Femur (tissue), 1 donor: ENCODE measurements at regions not wholly inside any gene's neighbourhood (a gene's known extent, or its start where the extent isn't known, plus 50 kb on each side); places are given as distances from the start of the nearest gene placed in this dataset.
"Not testable (repeated sequence)": the region's sequence is repeated elsewhere in the genome, so short reads cannot be mapped to it uniquely, and the experiment has no call there.

Experiments used
- DNase-seq: peaks from one replicate; pipeline ENCODE4 v3.0.0-alpha.2; 2017

DNA sequence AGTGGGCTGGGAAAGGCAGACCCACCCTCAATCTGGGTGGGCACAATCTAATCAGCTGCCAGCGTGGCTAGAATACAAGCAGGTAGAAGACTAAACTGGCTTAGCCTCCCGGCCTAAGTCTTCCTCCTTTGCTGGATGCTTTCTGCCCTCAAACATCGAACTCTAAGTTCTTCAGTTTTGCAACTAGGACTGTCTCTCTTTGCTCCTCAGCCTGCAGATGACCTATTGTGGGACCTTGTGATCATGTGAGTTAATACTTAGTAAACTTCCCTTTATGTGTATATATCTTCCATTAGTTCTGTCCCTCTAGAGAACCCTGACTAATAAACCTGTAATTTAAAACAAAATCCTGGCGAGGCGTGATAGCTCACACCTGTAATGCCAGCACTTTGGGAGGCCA, 51.8 kb upstream of the SLC39A8 start:
- DNase-seq, result not testable (repeated sequence)

DNA sequence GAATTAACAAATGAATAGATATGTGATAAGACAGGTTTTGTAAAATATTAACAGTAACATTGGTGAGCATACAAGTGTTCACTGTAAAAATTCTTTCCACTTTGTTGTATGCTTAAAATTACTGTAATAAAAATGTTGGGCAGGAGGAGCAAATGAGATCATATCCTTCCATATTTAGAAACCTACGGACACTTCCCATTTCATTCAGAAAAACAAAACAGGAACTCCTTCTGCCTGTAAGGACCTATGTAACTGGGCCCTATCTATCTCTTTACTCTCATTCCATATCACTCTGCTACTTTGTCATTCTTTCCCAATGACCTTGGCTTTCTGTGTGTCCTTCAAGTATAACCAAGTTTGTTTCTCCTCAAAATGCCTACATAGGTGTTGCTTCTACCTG, 53.7 kb upstream of the SLC39A8 start:
- DNase-seq, result no peak

DNA sequence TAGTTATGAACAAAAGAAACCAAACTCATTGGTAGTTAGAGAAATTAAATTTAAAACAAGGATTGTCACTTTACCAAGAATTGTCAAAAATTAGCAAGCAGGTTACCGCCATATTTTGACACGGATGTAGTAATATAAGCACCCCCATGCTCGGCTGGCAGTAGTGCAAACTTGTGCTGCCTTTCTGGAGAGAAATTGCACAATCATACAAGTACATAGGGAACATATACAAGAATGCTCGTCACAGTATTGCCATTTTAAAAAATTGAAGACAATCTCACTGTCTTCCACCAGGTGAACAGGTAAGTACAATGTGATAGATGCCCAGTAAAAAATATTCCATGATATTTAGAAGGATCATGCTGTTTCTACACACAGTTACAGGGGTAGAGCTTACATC, 55.6 kb upstream of the SLC39A8 start:
- DNase-seq, result no peak

DNA sequence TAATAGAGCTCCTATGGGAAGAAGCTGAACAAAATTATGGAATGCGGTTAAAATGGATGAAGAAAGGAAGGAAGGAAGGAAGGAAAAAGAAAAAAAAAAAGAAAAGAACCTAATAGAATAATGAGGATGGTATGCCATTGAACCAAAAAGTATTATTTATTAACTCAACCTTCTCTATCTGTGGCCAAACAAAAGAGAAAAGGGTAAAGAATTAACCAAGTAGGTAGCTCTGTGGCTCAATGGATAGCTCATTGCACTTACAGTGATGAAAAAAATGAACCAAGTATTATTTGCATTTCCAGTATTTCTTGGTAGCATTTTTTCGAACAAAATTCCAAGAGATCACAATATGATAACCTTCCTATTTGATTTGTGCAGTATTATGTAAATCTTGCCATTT, 56.9 kb upstream of the SLC39A8 start:
- no peak for DNase-seq

DNA sequence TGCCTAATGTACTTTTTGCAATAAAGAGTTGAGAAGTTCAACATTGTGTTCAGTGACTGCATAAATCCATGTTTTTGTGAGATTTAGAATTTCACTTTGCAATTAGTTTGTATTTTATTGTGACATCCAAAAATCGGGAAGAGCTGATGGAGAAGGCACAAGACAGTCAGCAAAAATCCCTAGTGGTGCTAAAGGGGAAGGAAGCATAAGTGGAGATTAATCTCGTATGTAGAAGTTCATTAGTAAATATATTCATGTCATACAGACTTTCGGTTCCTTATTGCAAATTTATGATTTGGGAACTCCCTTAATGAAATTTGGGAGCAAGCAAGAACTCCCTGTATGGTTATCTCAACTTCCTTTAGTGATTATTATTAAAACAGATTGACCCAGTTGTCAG, 57.8 kb upstream of the SLC39A8 start:
- DNase-seq, result no peak

DNA sequence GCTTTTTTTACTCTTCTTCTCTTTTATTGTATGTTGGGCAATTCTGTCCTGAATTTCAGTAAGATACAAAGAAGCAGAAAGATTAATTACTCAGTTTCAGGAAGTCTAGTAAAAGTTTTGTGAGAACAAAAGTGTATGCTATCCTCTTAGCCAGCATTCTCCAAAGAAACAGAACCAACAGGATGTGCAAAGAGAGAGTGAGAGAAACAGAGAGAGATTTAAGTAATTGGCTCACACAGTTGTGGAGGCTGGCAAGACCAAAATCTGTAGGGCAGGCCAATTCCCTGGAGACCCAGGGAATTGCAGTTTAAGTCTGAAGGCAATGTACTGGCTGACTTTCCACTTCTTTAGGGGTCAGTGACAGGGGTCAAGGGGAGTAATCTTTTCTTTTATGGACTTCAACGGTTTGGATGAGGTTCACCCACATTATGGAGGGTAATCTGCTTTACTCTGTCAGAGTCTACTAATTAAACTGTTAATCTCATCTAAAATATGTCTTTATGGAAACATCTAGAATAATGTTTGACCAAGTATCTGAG, 59.2 kb upstream of the SLC39A8 start:
- DNase-seq, result no peak

DNA sequence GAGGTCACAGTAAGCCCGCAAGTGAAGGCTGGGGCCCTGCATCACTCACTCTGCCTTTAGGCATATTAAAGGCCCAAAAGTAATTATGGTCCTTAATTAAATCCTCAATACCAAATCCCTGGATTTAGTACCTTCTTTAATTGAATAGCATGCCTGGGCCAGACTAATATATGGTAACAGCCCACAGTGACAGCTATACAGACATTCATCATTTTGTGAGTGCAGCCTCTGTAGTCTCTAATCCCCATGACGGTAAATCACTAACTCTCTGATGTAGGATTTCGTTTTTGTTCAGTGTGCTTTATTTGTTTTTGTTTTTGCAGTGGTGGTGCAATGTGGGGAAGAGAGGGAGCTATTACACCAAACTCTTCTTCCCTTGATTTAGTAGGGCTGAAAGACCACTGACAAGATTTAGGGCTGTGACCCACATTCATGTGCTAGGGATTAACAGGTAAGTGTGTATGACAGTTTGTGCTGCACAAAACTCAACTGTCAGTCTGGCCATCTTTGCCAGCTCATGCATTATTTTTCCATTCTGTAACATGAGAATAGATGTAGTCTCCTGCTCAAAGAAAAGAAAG, 60.6 kb upstream of the SLC39A8 start:
- no peak for DNase-seq

DNA sequence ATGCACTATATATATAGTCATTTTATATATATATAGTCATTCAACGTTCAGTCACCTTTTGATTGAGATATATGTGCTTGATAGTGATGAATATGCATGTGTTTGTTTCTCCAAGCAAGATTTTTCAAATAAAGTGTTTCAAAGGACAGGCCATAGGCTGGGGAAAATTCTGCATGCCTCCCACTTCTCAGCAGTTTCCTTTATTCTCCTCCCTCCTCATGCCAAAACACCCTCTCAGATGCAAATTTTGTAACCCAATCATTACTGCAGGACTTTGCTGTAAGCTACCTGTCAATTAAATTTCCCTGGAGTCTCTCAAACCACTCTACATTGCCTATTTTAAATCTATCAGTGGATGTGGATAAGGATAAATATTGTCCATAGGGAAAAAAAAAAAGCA, 65.6 kb upstream of the SLC39A8 start:
- not testable (repeated sequence) for DNase-seq

DNA sequence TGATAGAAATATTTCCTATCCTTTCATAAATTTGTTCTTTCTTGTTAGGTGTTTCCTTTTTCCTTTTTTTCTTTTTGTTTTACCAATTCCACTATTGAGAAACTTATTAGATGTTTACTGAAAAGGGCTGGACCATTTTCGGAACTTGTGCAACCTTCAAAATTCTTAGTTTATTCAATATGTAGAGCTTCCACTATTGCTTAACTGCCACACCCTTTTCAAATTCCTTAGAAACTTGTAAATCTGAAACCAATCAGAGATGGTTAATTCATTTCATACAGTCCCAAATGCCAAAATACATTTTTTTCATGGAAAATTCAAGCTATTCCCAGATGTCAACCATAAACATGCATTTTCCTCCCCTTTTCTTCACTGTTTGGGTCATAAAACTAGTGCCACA, 66.1 kb upstream of the SLC39A8 start:
- no peak for DNase-seq

DNA sequence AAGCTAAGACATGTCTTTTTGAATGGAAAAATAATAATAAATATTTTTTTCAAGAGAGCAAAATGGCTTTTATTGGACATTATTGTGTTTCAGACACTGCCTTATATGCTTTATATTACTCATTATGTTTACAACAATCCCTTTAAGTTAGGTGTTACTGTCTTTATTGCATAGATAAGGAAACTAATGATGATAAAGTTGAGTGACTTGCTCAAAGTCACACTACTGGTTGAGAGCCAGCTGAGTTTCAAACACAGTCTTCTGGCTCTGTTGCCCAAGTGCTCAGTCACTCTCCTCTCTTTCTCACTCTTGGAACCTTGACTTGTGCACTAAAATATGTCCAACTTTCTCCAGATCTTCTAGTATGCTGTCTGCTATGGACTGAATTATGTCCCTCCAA, 71.5 kb upstream of the SLC39A8 start:
- no peak for DNase-seq

DNA sequence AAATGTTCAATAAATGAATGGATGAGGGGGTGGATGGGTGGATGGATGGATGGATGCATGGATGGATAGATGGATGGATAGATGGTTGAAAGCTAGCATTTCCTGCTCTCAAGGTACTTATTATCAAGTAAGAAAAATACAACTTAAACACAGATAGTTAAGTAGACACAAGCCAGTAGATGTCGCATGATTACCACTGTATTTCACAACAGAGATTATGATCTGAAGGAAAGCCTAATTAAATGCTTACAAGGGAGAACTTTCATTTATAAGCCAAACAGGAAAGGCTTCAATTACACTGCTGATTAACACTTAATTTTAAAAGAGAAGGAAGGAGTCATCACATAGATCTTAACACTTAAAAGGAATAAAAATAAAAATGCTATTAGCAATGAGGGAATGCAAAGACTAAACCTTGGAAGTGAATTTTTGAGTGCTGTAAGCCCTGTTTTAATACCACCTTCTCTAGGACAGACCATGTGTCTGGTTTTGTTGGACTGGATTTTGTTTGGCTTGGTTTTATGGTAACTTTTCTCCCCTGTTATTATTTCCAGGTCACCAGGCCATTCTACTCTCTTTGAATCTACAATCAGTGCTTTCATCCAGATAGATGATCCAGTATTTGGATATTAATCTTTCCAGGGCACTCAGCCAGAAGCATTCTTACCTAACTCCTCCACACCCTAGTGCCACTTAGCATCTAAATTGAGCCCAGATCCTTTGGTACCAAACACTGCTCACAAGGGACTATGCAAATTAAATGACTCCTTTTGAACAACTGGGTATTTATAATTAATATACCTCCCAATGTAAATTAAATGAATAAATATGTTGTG, 75.5 kb upstream of the SLC39A8 start:
- no peak for DNase-seq

DNA sequence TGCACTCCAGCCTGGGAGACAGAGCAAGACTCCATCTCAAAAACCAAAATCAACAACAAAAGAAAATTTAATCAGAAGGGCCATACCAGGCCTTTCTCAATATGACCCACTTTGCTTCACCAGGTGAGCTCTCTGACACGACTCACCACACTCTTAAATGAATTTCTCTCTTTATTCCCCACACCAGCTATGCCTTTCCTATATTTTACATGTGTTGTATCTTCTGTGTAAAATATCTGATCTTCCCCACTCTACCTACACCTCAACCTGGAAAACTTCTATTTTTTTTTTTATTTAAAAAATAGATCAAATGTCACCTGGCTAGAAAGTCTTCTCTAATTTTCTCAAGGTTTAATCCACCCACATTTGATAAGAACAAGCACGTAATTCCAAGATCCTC, 77.6 kb upstream of the SLC39A8 start:
- no peak for DNase-seq

DNA sequence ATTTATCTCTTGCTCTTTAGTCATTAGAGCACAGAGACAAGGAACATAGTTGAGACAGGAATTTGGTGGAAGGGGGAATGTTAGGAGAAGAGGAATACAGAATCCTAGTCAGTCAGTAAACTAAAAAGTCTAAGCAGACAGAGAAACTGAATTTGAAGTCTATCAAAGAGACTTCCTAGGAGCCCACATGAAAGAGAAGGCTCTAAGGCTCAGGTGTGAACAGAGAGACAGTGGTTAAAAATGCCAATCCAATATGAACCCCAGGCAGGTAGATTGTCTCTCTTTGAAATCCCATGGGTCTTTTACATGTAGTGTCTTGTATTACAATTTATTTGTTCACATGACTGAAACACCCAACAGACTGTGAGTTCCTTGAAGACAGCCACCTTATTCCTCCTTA, 77.8 kb upstream of the NFKB1 start:
- DNase-seq, result no peak

DNA sequence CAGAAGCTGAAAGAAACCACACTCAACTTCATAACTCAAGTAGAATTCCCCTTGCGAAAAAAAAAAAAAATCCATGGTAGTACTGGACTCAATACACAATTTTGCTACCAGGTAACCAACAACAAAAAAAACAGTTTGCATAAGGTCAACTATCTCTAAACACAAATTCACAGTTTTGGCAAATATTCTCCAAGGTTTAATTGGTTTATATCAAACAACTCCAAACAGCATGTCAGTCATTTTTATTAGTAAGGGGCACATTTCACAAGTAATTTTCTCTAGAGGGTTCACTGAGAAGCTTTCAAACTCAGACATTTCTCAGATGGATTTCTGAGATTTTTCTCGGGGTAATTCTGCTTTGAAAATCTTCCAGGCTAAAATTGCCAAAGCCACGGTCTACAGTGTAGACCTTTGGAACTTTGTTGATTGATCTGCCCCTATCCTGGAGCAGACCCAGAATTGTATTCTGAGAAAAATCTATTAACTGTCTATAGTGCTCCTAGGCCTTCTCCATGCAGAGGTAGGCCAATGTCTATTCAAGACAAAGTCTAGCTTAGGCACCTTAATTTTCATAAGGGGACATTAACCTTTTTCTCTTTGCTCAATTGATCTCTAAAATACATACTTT, 73.7 kb upstream of the NFKB1 start:
- DNase-seq, result no peak

DNA sequence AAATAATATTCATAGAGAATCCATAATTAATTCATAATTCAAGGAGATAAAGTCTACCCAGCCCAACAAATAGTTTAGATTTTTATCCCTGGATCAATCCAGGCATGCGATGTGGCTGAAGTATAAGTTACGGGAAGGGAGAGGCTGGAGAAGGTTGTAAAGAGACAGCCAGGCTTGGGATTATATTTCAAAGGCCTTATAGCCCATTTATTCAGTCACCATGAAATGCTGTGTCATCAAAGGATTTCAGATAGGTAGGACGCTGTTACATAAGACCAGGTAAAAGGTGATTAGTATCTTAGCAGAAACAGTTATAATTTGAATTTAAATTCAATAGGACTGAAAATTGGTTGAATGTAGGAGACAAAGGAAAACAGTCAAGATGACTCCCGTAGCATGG, 73.0 kb upstream of the NFKB1 start:
- no peak for DNase-seq

DNA sequence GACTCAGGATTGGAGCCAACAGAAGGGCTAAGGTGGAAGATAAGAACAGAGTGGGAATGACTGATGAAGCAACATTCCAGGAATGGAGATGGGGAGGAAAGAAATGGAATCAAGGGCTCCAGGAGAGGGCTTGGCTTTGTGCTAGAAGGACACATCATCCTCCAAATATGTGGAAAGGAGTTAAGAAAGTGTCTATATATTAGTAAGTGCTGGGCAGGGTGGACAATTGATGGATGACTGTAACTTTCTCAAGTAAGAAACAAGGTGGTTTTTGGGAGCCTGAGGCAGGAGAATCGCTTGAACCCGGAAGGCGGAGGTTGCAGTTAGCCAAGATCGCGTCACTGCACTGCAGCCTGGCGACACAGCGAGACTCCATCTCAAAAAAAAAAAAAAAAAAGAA, 71.6 kb upstream of the NFKB1 start:
- no peak for DNase-seq

DNA sequence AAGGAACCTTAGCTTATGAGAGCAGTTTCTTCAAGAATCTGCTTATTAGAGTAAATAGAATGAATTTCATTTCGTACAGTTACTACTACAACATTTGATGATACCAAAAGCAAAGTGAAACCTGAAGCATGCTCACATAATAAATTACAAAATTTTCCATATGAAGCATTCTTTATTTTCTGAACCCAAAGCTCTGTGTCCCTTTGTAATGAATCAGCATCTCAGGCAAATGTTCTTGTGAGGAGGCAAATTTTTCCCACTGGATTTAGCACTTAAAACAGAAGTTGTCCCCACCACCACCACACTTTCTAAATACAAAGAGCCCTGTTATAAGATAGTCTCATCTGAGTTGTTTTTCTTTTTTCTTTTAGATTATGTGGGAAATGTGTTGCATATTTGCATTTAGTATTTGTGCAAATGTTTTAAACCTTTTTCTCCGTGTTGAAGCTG, 70.7 kb upstream of the NFKB1 start:
- no peak for DNase-seq

DNA sequence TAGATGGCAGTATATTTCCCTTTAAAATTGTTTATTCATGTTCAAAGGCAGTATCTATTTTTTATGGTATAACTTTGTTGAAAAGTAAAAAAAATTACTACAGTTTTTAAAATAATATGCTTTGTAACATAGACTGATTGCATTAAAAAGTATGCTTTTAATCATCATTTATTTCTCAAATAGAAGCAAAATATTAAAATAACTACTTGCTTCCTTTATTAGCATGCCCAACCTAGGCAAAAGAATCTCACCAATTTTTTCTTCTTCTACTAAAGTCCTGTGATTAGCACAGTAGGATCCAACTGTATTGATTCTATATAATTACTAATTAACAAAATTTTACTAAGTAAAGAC, 69.6 kb upstream of the NFKB1 start:
- DNase-seq, result no peak

DNA sequence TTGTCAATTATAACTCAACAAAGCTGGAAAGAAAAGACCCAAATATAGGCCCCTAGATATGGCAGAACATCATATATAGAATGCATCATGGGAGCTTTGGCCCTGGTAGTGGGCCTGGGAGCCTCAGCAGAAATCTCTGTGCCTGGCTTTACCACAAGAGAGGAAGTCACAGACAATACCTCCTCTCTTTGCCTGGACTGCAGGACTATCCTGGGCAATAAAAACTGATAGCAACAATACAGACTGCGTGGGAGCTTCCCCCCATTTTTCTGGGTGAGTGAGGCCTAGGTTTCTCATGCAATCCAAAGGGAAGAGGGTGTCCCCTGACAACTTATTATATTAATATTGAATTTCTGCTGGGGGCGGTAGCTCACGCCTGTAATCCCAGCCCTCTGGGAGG, 64.0 kb upstream of the NFKB1 start:
- no peak for DNase-seq

DNA sequence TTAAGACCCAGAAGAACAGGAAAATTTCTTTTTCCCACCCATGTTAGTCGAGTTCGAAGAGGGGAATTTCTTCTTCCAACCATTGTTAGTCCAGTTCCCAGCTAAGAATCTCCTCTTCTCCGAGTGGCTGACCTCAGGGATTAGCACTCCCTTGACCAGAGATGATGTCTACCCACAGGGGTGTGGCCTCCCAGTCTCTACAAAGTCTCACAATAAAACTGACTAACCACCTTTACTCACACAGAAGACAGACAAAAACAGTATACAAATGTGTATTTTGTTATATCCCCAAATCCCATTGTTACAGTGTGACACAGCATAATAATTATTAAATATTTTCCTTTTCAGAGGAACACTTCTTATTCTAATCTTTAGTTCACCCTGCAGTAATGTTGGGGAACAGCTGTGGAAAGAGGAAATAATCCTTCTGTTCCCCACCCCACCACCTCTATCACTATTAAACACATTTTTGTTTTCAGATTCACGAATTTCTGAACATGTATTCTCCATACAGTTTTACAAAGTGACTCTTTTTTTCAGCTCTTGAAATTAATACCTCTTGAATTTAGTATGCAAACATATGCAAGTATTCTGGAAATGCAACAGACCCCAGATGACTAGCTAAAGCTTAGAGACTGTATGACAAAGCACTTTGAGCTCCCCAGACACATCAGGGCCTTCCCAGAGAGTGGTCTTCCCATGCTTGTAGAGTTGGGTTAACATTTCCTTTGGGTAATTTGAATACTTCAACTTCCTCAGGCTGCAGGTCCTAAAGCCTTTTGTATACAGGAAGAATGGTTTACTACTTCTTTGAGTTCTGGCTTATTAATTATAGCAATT, 62.5 kb upstream of the NFKB1 start:
- DNase-seq, result no peak

DNA sequence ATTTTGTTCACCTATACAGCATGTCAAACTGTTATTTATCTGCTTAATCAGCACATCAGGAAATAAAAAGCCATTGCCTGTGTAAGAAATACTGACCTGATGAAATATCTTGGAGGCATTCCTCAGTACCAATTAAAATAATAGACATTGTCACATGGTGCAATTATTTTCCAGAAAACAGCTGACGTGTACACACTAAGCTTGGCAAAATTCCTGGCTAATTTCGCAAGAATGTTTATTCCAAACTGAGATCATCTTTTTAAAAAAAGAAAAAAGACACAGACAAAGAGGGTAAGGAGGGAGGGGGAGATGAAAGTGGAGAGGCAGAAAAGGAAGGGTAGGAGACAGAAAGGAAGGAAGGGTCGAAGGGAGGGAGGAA, 61.9 kb upstream of the NFKB1 start:
- no peak for DNase-seq

DNA sequence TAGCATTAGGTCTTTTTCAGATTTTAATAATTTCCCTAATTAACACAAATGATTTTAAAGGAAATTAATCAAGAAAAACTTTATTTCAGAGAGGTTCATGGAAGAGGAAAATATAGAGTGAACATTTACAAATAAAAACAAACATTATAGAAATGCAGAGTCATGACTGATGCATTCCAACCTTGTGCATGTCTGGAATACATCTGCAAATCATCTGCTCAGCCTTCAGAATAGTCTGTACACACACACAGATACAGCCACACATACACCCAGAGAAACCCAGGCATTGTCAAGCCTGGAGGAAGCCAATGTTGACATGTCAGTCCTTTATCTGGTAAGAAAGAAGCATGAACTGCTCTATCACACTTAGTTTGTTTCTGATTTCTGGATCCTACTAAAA, 61.3 kb upstream of the NFKB1 start:
- peak; percentile 26 for DNase-seq

DNA sequence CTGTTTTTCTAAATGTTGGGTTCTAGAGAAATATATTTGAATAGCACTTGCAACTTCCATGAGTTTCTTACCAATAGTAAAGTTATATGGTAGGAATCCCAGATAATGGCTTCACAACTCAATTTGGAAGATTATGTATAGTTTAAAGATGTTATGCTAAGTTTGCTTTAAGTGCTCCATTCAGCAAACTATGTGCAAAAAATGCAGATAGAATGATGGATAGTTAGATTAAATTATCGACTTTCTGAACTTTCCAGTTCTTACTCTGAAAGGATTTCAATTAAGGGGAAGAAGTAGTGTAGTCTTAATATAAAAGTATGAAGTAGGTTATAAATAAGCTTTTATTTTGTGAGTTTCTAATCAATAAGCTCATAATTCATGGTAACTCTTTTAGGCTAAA, 60.7 kb upstream of the NFKB1 start:
- DNase-seq, result no peak
